HepG2 (cell line): ENCODE measurements at regions not wholly inside any gene's neighbourhood (a gene's known extent, or its start where the extent isn't known, plus 50 kb on each side); places are given as distances from the start of the nearest gene placed in this dataset.
A peak's percentile ranks its signal among the peaks of the same experiment; 100 is the strongest.

ENCODE experiments used
- ATAC-seq: fragments of 200-7000 bp; cut with Tn5 transposase; 3 replicates; pipeline ENCODE4 v1.9.1; 2020; ENCODE audit warnings: mild to moderate bottlenecking, moderate library complexity
- BruUV-seq: library from RNA; stranded (reverse); fragments of 400-500 nt; replicated peaks from 2 replicates; lab custom pipeline; 2021; lab: Mats Ljungman, UMichigan
- CTCF ChIA-PET: fragments of 300-600 bp; formaldehyde crosslinking; extraction: SDS; loops from one replicate; lab custom pipeline; 2021; ENCODE audit warnings: low total read pairs, inconsistent platforms, low intra/inter-chr PET ratio; lab: Yijun Ruan, JAX
- POLR2A ChIA-PET: fragments of 350-600 bp; sonication (Branson Sonifier 250); formaldehyde crosslinking; loops from one replicate; lab custom pipeline; 2020; ENCODE audit warnings: antibody characterized with exemption, inconsistent platforms; lab: Yijun Ruan, JAX
- DNase-seq: peaks from one replicate; pipeline ENCODE4 v3.0.0-alpha.2; 2015; ENCODE audit warnings: low spot score
- FAIRE-seq: peaks from 3 replicates; lab custom pipeline; 2011; peaks lifted over from hg19 to GRCh38; lab: Jason Lieb, UNC
- H2AFZ ChIP-seq: one replicate; pipeline ENCODE4 v1.6.1; 2011; ENCODE audit warnings: low read length, inconsistent platforms
- H3K27ac ChIP-seq: fragments of 300-600 bp; 3 replicates; pipeline ENCODE4 v1.8.0; 2011; ENCODE audit warnings: mixed run types, mild to moderate bottlenecking, mixed read lengths, low read length, inconsistent platforms; ENCODE audit not compliant: insufficient read depth; ENCODE audit errors: extremely low read length
- H3K27me3 ChIP-seq, 2 experiments: fragments of 200-600 bp in 1 of 2; 2 replicates in 1 of 2; 3 replicates in 1 of 2; pipeline versions ENCODE4 v1.6.0 to v1.8.0; 2011; ENCODE audit warnings: low read length in 2 of 2, mild to moderate bottlenecking in 2 of 2, moderate library complexity in 2 of 2, inconsistent platforms in 1 of 2; ENCODE audit not compliant: insufficient read depth in 2 of 2, control insufficient read depth in 1 of 2
- H3K36me3 ChIP-seq, 2 experiments: fragments of 200-600 bp in 1 of 2; replicated peaks in 1 of 2; 2 replicates in 1 of 2; 3 replicates in 1 of 2; pipeline versions ENCODE4 v1.5.1 to v1.8.0; 2011; ENCODE audit warnings: low read length in 2 of 2, inconsistent platforms in 1 of 2; ENCODE audit not compliant: insufficient read depth in 2 of 2, control insufficient read depth in 1 of 2
- H3K4me1 ChIP-seq: 2 replicates; pipeline ENCODE4 v1.5.1; 2012; ENCODE audit warnings: low read length, inconsistent platforms; ENCODE audit not compliant: insufficient read depth
- H3K4me2 ChIP-seq: 2 replicates; pipeline ENCODE4 v1.6.0; 2011; ENCODE audit warnings: low read depth, low read length, inconsistent platforms
- H3K4me3 ChIP-seq, 3 experiments: fragments of 200-600 bp in 1 of 3; sonication (generic), shearing (Covaris generic) in 1 of 3; replicated peaks in 1 of 3; 2 replicates each; pipeline ENCODE4 v1.5.1; 2011 to 2016; ENCODE audit warnings: low read length in 3 of 3, inconsistent platforms in 2 of 3, low read depth in 2 of 3, mild to moderate bottlenecking in 2 of 3, control low read depth in 1 of 3, mixed read lengths in 1 of 3; ENCODE audit not compliant: insufficient read depth in 1 of 3
- H3K79me2 ChIP-seq: one replicate; pipeline ENCODE4 v1.6.1; 2011; ENCODE audit warnings: low read length, inconsistent platforms; ENCODE audit not compliant: insufficient read depth
- H3K9ac ChIP-seq: 2 replicates; pipeline ENCODE4 v1.6.0; 2011; ENCODE audit warnings: mild to moderate bottlenecking, low read depth, low read length, inconsistent platforms; ENCODE audit not compliant: insufficient read depth
- H3K9me3 ChIP-seq: 2 replicates; pipeline ENCODE4 v1.5.1; 2012; ENCODE audit warnings: mild to moderate bottlenecking, low read length
- H4K20me1 ChIP-seq: 2 replicates; pipeline ENCODE4 v1.6.0; 2011; ENCODE audit warnings: inconsistent platforms, mild to moderate bottlenecking, low read length, moderate library complexity; ENCODE audit not compliant: insufficient read depth
- FOXO4 ChIP-seq: sonication (generic); formaldehyde crosslinking; conservative IDR thresholded peaks from 2 replicates; pipeline ENCODE4 v1.8.1; 2023; ENCODE audit warnings: missing genetic modification reagents
- MIXL1 ChIP-seq: IDR thresholded peaks from 2 replicates; pipeline ENCODE4 v1.6.1; 2016
- NKX3-1 ChIP-seq: sonication (generic); formaldehyde crosslinking; IDR thresholded peaks from 2 replicates; pipeline ENCODE4 v1.5.0; 2020; ENCODE audit warnings: missing genetic modification reagents
- NR1H2 ChIP-seq: sonication (generic); formaldehyde crosslinking; IDR thresholded peaks from 2 replicates; pipeline ENCODE4 v1.8.1; 2022; ENCODE audit warnings: low read depth, missing genetic modification reagents, borderline replicate concordance
- PLSCR1 ChIP-seq: sonication (generic); formaldehyde crosslinking; IDR thresholded peaks from 2 replicates; pipeline ENCODE4 v1.5.0; 2020; ENCODE audit warnings: missing genetic modification reagents, mild to moderate bottlenecking, borderline replicate concordance
- PRDM15 ChIP-seq: sonication (generic); formaldehyde crosslinking; IDR thresholded peaks from 2 replicates; pipeline ENCODE4 v1.4.0; 2020; ENCODE audit warnings: missing genetic modification reagents
- RAD51 ChIP-seq: fragments of 450-650 bp; IDR thresholded peaks from 2 replicates; pipeline ENCODE4 v1.6.1; 2016; ENCODE audit warnings: borderline replicate concordance
- SAP130 ChIP-seq: IDR thresholded peaks from 2 replicates; pipeline ENCODE4 v1.6.1; 2016; ENCODE audit warnings: low read depth
- SMYD3 ChIP-seq: sonication (generic); formaldehyde crosslinking; IDR thresholded peaks from 2 replicates; pipeline ENCODE4 v1.8.1; 2023; ENCODE audit warnings: mild to moderate bottlenecking, missing genetic modification reagents
- ZBTB1 ChIP-seq: sonication (generic); formaldehyde crosslinking; IDR thresholded peaks from 2 replicates; pipeline ENCODE4 v1.4.0; 2020; ENCODE audit warnings: missing genetic modification reagents, borderline replicate concordance
- ZNF382 ChIP-seq: sonication (generic); formaldehyde crosslinking; IDR thresholded peaks from 2 replicates; pipeline ENCODE4 v1.5.0; 2020; ENCODE audit warnings: missing genetic modification reagents, mild to moderate bottlenecking, borderline replicate concordance
- ZNF572 ChIP-seq: sonication (generic); formaldehyde crosslinking; IDR thresholded peaks from 2 replicates; pipeline ENCODE4 v1.5.1; 2020; ENCODE audit warnings: mild to moderate bottlenecking, missing genetic modification reagents
- ZNF660 ChIP-seq: sonication (generic); formaldehyde crosslinking; IDR thresholded peaks from 2 replicates; pipeline ENCODE4 v1.5.1; 2020; ENCODE audit warnings: mild to moderate bottlenecking, low read depth, missing genetic modification reagents, borderline replicate concordance
- WGBS: methylation state at CpG from one replicate; pipeline ENCODE4 v1.1.6; 2017; ENCODE audit warnings: low lambda C conversion rate; 5-methylcytosine and 5-hydroxymethylcytosine counted together
- in situ Hi-C: cut with HindIII; loops from 2 replicates; pipeline ENCODE4 v1.10.0; 2017; ENCODE audit warnings: low pct_unique_long_range_greater_than_20kb; ENCODE audit not compliant: extremely low pct_ligation_motif_present
- intact Hi-C: fragments of 100-400 bp; cut with micrococcal nuclease; formaldehyde crosslinking; loops from one replicate; pipeline ENCODE4 v1.10.0; 2022; ENCODE audit not compliant: unreplicated experiment

GRCh38 chr4:138677212-138677611, 338.4 kb upstream of the NOCT start:
- Histone ChIP-seq H3K9ac (no peak overlapping the region), H3K79me2 (no peaks in the 10 kb centered on the region), H3K4me2 (no peak overlapping the region), H3K36me3 (no peaks in the 10 kb centered on the region), H3K27me3 (0 out of 5 replicates have a peak, but pooled peaks cover 0 to 5% of the 10 kb centered on the region in 2 experiments), H3K9me3 (no peaks in the 10 kb centered on the region), H4K20me1 (no peaks in the 10 kb centered on the region), H3K4me3 (no peak overlapping the region), H3K4me1 (peaks cover 18% of the 10 kb centered on the region), H3K27ac (no peak overlapping the region), H2AFZ (no peak overlapping the region)
- WGBS = 22% methylated on average over 4 of the region's 4 CpGs
- ChIA-PET CTCF (no interaction called here), POLR2A (no interaction called here)
- in situ Hi-C loops (loop anchor here (10.0 to 25.0 kb wide), 3 partner anchors 102 to 940 kb away; no protein-coding TSS in a partner anchor), intact Hi-C loops (no loop called here)
- BruUV-seq = no TSS peak
- FAIRE-seq (no peak), ATAC-seq (peak; percentile 39; the same call in 2 of the 3 replicates), DNase-seq (peak; percentile 2)
- TF ChIP-seq ZNF382 (CRISPR knock-in tag) (no peak), FOXO4 (CRISPR knock-in tag) (no peak), ZBTB1 (no peak), ZNF572 (CRISPR knock-in tag) (no peak), RAD51 (no peak), ZNF660 (no peak), SMYD3 (CRISPR knock-in tag) (no peak), MIXL1 (no peak)

- no peak overlapping the region for H3K4me3 ChIP-seq
- no peaks in the 10 kb centered on the region for H3K9me3 ChIP-seq
- ATAC-seq (no peak), DNase-seq (no peak), FAIRE-seq (no peak)
- POLR2A ChIA-PET = no interaction called here
- peaks cover 19% of the 10 kb centered on the region for H3K4me1 ChIP-seq
- intact Hi-C loops = no loop called here
- 0 out of 5 replicates have a peak, but pooled peaks cover 0 to 5% of the 10 kb centered on the region in 2 experiments for H3K27me3 ChIP-seq
- WGBS = 27% methylated on average over 5 of the region's 5 CpGs
- CTCF ChIA-PET = no interaction called here
- no peaks in the 10 kb centered on the region for H3K79me2 ChIP-seq
- H3K36me3 ChIP-seq = no peaks in the 10 kb centered on the region
- no peak overlapping the region for H3K27ac ChIP-seq
- no TSS peak for BruUV-seq
- H4K20me1 ChIP-seq = no peaks in the 10 kb centered on the region
- no peak overlapping the region for H3K9ac ChIP-seq
- no peak overlapping the region for H3K4me2 ChIP-seq
- H2AFZ ChIP-seq = no peak overlapping the region
- in situ Hi-C loops = loop anchor here (10.0 to 25.0 kb wide), 3 partner anchors 101 to 938 kb away; no protein-coding TSS in a partner anchor
- TF ChIP-seq SAP130 (CRISPR knock-in tag) (no peak), NR1H2 (CRISPR knock-in tag) (no peak), PRDM15 (CRISPR knock-in tag) (no peak), PLSCR1 (CRISPR knock-in tag) (no peak), NKX3-1 (no peak)
Measured at GRCh38 chr4:138675685-138676084, 339.9 kb upstream of the NOCT start.
